ENCODE measurements at regions not wholly inside any gene's neighbourhood (a gene's known extent, or its start where the extent isn't known, plus 50 kb on each side); places are given as distances from the start of the nearest gene placed in this dataset.
"Not testable (repeated sequence)": the region's sequence is repeated elsewhere in the genome, so short reads cannot be mapped to it uniquely, and the experiment has no call there.

- FAIRE-seq: not testable (repeated sequence)
These were observed 111.5 kb upstream of the ZNF469 start for GRCh38 chr16:88271296-88271695.

- not testable (repeated sequence) for FAIRE-seq
These were observed 111.0 kb upstream of the ZNF469 start for GRCh38 chr16:88271776-88272175.

GRCh38 chr16:88272437-88272836 lies 110.3 kb upstream of the ZNF469 start:
- not testable (repeated sequence) for FAIRE-seq

GRCh38 chr16:88274126-88274750 lies 108.5 kb upstream of the ZNF469 start:
- FAIRE-seq: not testable (repeated sequence)

- no peak for FAIRE-seq
These were observed 107.9 kb upstream of the ZNF469 start for GRCh38 chr16:88274847-88275246.

- FAIRE-seq: not testable (repeated sequence)
These were observed 107.2 kb upstream of the ZNF469 start for GRCh38 chr16:88275336-88276122.

- not testable (repeated sequence) for FAIRE-seq
These were observed 106.6 kb upstream of the ZNF469 start for GRCh38 chr16:88276123-88276588.

GRCh38 chr16:88276591-88276990 lies 106.2 kb upstream of the ZNF469 start:
- FAIRE-seq: no peak

GRCh38 chr16:88279998-88280397 lies 102.8 kb upstream of the ZNF469 start:
- no peak for FAIRE-seq

GRCh38 chr16:88281858-88282563 lies 100.7 kb upstream of the ZNF469 start:
- no peak for FAIRE-seq

- no peak for FAIRE-seq
These were observed 100.0 kb upstream of the ZNF469 start for GRCh38 chr16:88282564-88283395.

- FAIRE-seq: no peak
These were observed 99.2 kb upstream of the ZNF469 start for GRCh38 chr16:88283596-88283995.

GRCh38 chr16:88284101-88284500 lies 98.7 kb upstream of the ZNF469 start:
- no peak for FAIRE-seq

GRCh38 chr16:88284626-88285513 lies 97.9 kb upstream of the ZNF469 start:
- no peak for FAIRE-seq

- FAIRE-seq: no peak
These were observed 97.3 kb upstream of the ZNF469 start for GRCh38 chr16:88285514-88285822.

GRCh38 chr16:88286301-88286923 lies 96.3 kb upstream of the ZNF469 start:
- no peak for FAIRE-seq

GRCh38 chr16:88287219-88287618 lies 95.5 kb upstream of the ZNF469 start:
- no peak for FAIRE-seq

- FAIRE-seq: no peak
These were observed 94.5 kb upstream of the ZNF469 start for GRCh38 chr16:88288303-88288702.

- FAIRE-seq: no peak
These were observed 93.8 kb upstream of the ZNF469 start for GRCh38 chr16:88289001-88289400.

GRCh38 chr16:88289561-88289960 lies 93.2 kb upstream of the ZNF469 start:
- no peak for FAIRE-seq

GRCh38 chr16:88289968-88290401 lies 92.8 kb upstream of the ZNF469 start:
- no peak for FAIRE-seq
